ENCODE measurements at regions not wholly inside any gene's neighbourhood (a gene's known extent, or its start where the extent isn't known, plus 50 kb on each side); places are given as distances from the start of the nearest gene placed in this dataset.

GRCh38 chr3:72682936-72683452 lies 165.3 kb downstream of the SHQ1 start:
- Histone ChIP-seq H3K9me3 (ENCODE audit: insufficient read depth, low read depth) (no peaks in the 10 kb centered on the region), H4K20me1 (ENCODE audit: insufficient read depth) (no peaks in the 10 kb centered on the region), H3K4me2 (no peak overlapping the region), H3K36me3 (ENCODE audit: low read depth) (no peaks in the 10 kb centered on the region), H3F3A (ENCODE audit: insufficient read depth, low read depth) (no peaks in the 10 kb centered on the region), H3K9me2 (ENCODE audit: insufficient read depth) (no peaks in the 10 kb centered on the region), H3K27ac (no peak overlapping the region), H3K79me2 (ENCODE audit: low read depth) (no peaks in the 10 kb centered on the region), H2AFZ (no peak overlapping the region), H3K4me1 (replicated peaks; ENCODE audit: insufficient read depth) (peaks cover 5% of the 10 kb centered on the region; the same call in 1 of the 2 replicates), H3K27me3 (ENCODE audit: insufficient read depth, low read depth) (no peaks in the 10 kb centered on the region), H3K4me3 (no peak overlapping the region)
- intact Hi-C loops (cut with micrococcal nuclease; ENCODE audit: unreplicated experiment), result no loop called here
- POLR2A ChIA-PET (ENCODE audit: unreplicated experiment), result no interaction called here
- TF ChIP-seq EZH2 (IDR thresholded peaks at IDR 0.05; ENCODE audit: low read depth), result no peak
- no peak for TF ChIP-seq CTCF (conservative IDR thresholded peaks at IDR 0.05)
- DNase-seq, result no peak
- BruUV-seq (replicated peaks), result no TSS peak
- CTCF ChIA-PET, result no interaction called here

- H4K20me1 ChIP-seq (ENCODE audit: insufficient read depth), result no peaks in the 10 kb centered on the region
- intact Hi-C loops (cut with micrococcal nuclease; ENCODE audit: unreplicated experiment), result no loop called here
- no peak overlapping the region for H2AFZ ChIP-seq
- no peak overlapping the region for H3K27ac ChIP-seq
- H3K79me2 ChIP-seq (ENCODE audit: low read depth), result no peaks in the 10 kb centered on the region
- no peaks in the 10 kb centered on the region for H3F3A ChIP-seq (ENCODE audit: insufficient read depth, low read depth)
- H3K27me3 ChIP-seq (ENCODE audit: insufficient read depth, low read depth), result no peaks in the 10 kb centered on the region
- H3K36me3 ChIP-seq (ENCODE audit: low read depth), result no peaks in the 10 kb centered on the region
- POLR2A ChIA-PET (ENCODE audit: unreplicated experiment), result no interaction called here
- H3K9me2 ChIP-seq (ENCODE audit: insufficient read depth), result no peaks in the 10 kb centered on the region
- H3K4me3 ChIP-seq, result no peak overlapping the region
- no peaks in the 10 kb centered on the region for H3K9me3 ChIP-seq (ENCODE audit: insufficient read depth, low read depth)
- no TSS peak for BruUV-seq (replicated peaks)
- TF ChIP-seq EZH2 (IDR thresholded peaks at IDR 0.05; ENCODE audit: low read depth) (no peak), CTCF (conservative IDR thresholded peaks at IDR 0.05) (no peak)
- H3K4me2 ChIP-seq, result no peak overlapping the region
- no peak for DNase-seq
- H3K4me1 ChIP-seq (replicated peaks; ENCODE audit: insufficient read depth), result peaks cover 5% of the 10 kb centered on the region; the same call in 1 of the 2 replicates
- CTCF ChIA-PET, result no interaction called here
These were observed 166.6 kb downstream of the SHQ1 start for GRCh38 chr3:72681598-72681997.

- Histone ChIP-seq H3K4me1 (replicated peaks; ENCODE audit: insufficient read depth) (peaks cover 5% of the 10 kb centered on the region; the same call in 1 of the 2 replicates), H4K20me1 (ENCODE audit: insufficient read depth) (no peaks in the 10 kb centered on the region), H3K79me2 (ENCODE audit: low read depth) (no peaks in the 10 kb centered on the region), H3K4me3 (no peak overlapping the region), H3K27ac (no peak overlapping the region), H3K4me2 (no peak overlapping the region), H3K9me3 (ENCODE audit: insufficient read depth, low read depth) (no peaks in the 10 kb centered on the region), H3K9me2 (ENCODE audit: insufficient read depth) (no peaks in the 10 kb centered on the region), H3F3A (ENCODE audit: insufficient read depth, low read depth) (no peaks in the 10 kb centered on the region), H2AFZ (no peak overlapping the region), H3K27me3 (ENCODE audit: insufficient read depth, low read depth) (no peaks in the 10 kb centered on the region), H3K36me3 (ENCODE audit: low read depth) (no peaks in the 10 kb centered on the region)
- no TSS peak for BruUV-seq (replicated peaks)
- DNase-seq, result no peak
- TF ChIP-seq CTCF (conservative IDR thresholded peaks at IDR 0.05), result no peak
- TF ChIP-seq EZH2 (IDR thresholded peaks at IDR 0.05; ENCODE audit: low read depth), result no peak
- ChIA-PET CTCF (no interaction called here), POLR2A (ENCODE audit: unreplicated experiment) (no interaction called here)
- intact Hi-C loops (cut with micrococcal nuclease; ENCODE audit: unreplicated experiment), result no loop called here
These were observed 167.5 kb downstream of the SHQ1 start for GRCh38 chr3:72680766-72681165.
